ENCODE measurements at regions not wholly inside any gene's neighbourhood (a gene's known extent, or its start where the extent isn't known, plus 50 kb on each side); places are given as distances from the start of the nearest gene placed in this dataset.

DNA sequence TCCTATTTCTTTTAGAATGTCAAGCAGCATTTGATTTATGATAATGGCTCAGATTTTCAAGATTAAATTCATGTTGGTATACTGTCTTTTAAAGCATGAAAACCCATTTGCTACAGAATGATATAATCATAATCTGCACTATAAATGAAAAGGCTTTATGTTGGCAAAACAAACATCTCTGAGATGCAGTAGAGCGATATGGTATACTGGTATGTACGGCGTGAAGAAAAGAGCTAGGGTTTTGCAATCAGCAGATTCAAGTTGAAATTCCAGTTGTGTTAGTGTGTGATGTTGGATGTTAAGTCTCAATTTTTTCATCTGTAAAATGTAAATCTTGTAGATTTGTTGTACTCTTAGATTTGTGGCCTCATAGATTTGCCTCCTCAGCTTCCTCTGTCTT, 53.2 kb upstream of the DYRK2 start:
- WGBS, 2 donors = 61 to 65% methylated on average over 3 of the region's 3 CpGs
- DNase-seq = no peak
- no peaks in the 10 kb centered on the region for H3K9me3 ChIP-seq

DNA sequence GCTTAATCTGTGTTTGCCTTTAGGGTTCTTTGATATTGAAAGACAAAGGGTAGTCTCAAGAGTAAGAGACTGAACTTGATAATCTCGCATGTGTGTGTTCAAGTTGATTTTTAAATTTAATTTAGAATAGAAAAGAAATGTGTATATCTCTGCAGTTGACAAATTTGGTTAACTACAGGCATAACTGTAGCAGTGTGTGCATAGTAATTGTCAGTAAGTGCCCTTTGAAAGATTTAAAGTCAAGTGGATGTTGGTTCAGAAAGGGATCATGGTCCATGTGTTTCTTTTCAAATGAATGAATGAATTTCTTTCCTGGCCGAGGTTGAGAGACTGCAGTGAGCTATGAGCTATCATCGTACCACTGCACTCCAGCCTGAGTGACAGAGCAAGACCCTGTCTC, 49.9 kb upstream of the DYRK2 start:
- Histone ChIP-seq H3K27ac (no peak overlapping the region), H3K27me3 (no peaks in the 10 kb centered on the region), H3K9me3 (no peaks in the 10 kb centered on the region), H3K4me1 (no peaks in the 10 kb centered on the region), H3K4me3 (no peak overlapping the region), H3K36me3 (ENCODE audit: low read depth, missing control alignments) (no peaks in the 10 kb centered on the region)
- intact Hi-C loops (cut with DNase I; ENCODE audit: low total_unique reads) = no loop called here
- 85 to 86% methylated on average over 3 of the region's 3 CpGs for WGBS, 2 donors
- TF ChIP-seq POLR2A (IDR thresholded peaks at IDR 0.05) = no peak
- TF ChIP-seq, protein P1, sequence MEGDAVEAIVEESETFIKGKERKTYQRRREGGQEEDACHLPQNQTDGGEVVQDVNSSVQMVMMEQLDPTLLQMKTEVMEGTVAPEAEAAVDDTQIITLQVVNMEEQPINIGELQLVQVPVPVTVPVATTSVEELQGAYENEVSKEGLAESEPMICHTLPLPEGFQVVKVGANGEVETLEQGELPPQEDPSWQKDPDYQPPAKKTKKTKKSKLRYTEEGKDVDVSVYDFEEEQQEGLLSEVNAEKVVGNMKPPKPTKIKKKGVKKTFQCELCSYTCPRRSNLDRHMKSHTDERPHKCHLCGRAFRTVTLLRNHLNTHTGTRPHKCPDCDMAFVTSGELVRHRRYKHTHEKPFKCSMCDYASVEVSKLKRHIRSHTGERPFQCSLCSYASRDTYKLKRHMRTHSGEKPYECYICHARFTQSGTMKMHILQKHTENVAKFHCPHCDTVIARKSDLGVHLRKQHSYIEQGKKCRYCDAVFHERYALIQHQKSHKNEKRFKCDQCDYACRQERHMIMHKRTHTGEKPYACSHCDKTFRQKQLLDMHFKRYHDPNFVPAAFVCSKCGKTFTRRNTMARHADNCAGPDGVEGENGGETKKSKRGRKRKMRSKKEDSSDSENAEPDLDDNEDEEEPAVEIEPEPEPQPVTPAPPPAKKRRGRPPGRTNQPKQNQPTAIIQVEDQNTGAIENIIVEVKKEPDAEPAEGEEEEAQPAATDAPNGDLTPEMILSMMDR (IDR thresholded peaks at IDR 0.05) = no peak
- no peak for DNase-seq

More for the DNA sequence above, 53.2 kb upstream of the DYRK2 start:
- intact Hi-C loops (cut with DNase I; ENCODE audit: low total_unique reads) = no loop called here
- no peak overlapping the region for H3K27ac ChIP-seq
- no peak overlapping the region for H3K4me3 ChIP-seq
- H3K36me3 ChIP-seq (ENCODE audit: low read depth, missing control alignments) = no peaks in the 10 kb centered on the region
- no peak for TF ChIP-seq POLR2A (IDR thresholded peaks at IDR 0.05)
- TF ChIP-seq, protein P1 (IDR thresholded peaks at IDR 0.05) = no peak
- H3K4me1 ChIP-seq = no peaks in the 10 kb centered on the region
- H3K27me3 ChIP-seq = no peaks in the 10 kb centered on the region

Measured in testis (tissue), 2 donors.